HUDEP-2 (cell line): ENCODE measurements at regions not wholly inside any gene's neighbourhood (a gene's known extent, or its start where the extent isn't known, plus 50 kb on each side); places are given as distances from the start of the nearest gene placed in this dataset.

Experiments used
- DNase-seq, 76 experiments: peaks; one replicate each; lab custom pipeline; 2025; ENCODE audit not compliant: unreplicated experiment in 76 of 76; lab: John Stamatoyannopoulos, UW

GRCh38 chr5:105817416-105817815 is 1853.3 kb downstream of the EFNA5 start:
- no peak for DNase-seq

DNA sequence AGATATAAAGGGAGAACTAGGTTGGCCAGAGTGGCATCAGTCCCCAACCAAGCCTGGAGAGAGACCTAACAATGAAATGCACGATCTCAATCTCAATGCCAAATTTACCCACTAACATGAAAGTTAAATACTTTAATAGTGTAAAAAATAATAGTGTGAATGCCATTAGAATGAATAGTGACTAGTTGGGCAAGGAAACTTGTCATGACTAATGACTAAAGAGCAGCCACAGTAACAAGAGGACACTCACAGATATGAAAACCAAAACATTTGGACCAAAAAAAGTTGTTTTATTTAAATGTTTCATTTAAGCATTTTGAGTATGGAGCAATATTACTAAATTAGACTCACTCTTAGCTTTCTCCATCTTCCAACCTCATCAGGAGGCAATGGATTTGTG is 1853.8 kb downstream of the EFNA5 start:
- DNase-seq, result no peak

DNA sequence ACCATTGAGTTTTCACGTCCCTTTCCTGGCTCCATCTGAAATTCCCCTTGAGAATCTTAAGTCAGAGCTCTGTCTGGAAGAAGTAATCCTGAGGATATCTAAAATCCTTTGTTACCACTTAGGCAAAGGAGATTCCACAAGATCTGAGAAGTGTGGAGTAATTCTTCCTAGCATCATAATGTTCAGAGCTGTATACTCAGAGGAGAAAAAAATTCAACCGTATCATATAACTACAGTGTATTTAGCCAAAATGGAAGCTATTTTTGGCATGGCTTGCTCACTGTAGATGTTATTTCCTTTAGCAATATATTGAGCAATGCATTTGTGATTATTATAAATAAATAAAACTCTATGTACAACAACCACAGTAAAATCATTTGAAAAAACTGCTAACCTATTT is 1858.4 kb downstream of the EFNA5 start:
- DNase-seq, result no peak

- no peak for DNase-seq
Observed at GRCh38 chr5:105807951-105808350, 1862.8 kb downstream of the EFNA5 start.

- DNase-seq, result no peak
Observed at GRCh38 chr5:105807290-105807689, 1863.4 kb downstream of the EFNA5 start.

DNA sequence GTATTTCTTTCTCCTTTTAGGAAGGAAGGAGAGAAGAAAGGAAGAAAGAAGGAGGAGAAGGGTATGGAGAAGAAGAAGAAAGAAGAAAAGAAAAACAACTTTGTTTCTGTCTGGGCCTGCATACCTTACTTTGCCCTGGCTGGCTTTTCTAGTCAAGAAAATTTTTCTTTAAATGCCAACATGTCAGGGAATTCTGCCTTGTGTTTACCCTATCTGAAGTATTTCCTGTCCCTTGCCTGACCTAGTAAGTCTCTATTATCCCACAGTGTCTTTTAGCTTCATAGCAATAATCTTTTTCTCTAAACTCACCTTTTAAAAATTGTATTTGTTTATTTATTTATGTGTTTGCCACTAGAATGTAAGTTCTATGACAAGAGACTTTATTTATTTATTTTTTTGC is 1864.1 kb downstream of the EFNA5 start:
- no peak for DNase-seq

GRCh38 chr5:105803431-105803830 is 1867.3 kb downstream of the EFNA5 start:
- no peak for DNase-seq

DNA sequence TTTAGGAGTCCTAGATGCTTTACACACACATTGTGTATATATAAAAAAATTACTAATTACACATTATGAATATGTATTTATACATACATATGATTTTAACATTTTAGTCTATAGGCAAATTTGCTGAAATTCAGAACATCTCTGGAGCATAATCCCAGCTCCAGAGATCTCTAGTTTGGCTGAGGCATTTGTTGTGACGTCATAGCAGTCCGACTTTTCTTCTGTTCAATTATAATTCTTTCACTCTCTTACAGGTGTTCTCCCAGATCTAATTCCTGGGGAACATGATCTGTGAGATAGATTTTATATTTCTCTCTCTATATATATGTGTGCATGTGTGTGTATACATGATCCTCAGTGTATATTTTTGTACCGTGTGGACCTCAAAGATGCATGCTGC is 1876.2 kb downstream of the EFNA5 start:
- no peak for DNase-seq

- DNase-seq, result no peak
Observed at GRCh38 chr5:105789246-105789645, 1881.5 kb downstream of the EFNA5 start.

DNA sequence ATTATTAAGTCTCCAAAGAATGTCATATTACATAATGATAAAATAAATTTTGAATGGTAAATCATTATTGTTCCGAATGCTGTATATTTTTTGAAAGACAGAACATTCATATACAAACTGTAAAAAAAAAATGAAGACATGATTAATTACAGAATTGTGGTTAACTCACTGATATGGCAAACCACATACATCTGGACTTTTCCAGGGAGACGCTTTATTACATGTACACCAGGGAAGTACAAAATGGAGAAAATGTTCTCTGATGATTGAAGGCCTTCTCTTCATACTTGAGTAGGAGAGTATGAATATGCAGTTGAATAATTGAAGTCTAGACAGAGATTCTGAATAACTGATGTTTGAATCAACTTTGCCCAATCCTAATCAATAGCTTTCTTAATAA is 1886.9 kb downstream of the EFNA5 start:
- no peak for DNase-seq

- DNase-seq, result no peak
Observed at GRCh38 chr5:105782501-105782900, 1888.2 kb downstream of the EFNA5 start.

DNA sequence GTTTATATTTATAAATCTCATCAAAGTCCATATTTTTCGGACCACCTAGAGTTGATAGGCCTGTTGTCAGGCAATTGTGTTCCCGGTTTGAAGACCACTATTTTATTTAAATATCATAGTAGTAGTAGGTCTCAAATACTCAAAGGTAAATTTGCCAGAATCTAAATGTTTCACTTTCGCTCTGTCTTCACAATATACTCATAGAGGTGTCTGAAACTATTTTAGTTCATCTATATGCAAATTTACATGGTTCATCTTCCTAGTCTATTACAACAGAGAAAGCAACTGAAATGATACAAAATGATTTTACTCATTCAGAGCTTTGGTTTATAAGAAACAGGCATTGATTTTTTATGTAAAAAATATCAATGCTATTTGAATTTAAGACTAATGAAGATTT is 1897.5 kb downstream of the EFNA5 start:
- no peak for DNase-seq

DNA sequence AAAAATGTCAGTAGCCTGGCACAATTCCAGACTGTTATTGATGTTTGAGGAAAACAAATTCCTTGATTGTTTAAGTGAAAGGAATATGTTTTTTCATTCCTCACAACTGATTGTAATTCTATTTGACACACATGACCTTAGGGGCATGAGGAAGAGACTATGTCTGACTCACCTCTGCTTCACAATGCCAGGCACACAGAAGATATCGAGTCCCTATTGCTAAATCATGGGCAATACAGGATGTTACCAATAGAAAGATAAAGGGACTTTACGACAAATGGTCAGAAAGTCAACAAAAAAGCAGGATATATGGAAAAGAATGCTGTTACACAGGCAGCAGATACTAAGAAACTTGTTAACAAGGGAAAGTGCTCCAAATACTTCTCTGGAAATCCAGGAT is 1903.5 kb downstream of the EFNA5 start:
- DNase-seq, result no peak

DNA sequence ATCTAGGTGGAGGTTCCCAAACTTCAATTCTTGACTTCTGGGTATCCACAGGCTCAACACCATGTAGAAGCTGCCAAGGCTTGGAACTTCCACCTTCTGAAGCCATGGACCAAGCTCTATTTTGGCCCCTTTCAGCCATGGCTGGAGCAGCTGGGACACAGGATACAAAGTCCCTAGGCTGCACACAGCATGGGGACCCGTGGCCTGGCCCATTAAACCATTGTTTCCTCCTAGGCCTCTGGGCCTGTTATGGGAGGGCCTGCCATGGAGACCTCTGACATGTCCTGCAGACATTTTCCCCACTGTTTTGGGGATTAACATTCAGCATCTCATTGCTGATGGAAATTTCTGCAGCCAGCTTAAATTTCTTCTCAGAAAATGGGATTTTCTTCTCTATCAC is 1908.0 kb downstream of the EFNA5 start:
- no peak for DNase-seq

DNA sequence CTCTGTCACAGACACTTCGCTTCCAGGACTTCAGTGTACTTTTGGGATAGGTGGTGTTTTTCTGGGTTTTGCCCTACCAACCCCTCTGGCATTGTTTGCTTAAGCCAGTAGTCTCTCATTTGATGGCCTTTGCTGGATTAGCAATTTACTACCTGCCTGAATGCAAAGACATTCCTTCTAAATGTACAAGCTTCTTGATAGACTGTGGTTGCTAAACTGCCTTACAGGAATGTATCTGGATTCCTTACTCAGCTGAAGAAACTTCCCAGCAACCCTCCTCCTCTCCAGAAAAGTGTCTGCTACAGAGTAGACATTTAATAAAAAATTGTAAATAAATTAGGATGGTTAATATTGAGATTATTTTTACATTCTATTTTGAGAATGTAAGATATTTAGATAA is 1916.7 kb downstream of the EFNA5 start:
- no peak for DNase-seq

- no peak for DNase-seq
Observed at GRCh38 chr5:105752801-105753200, 1917.9 kb downstream of the EFNA5 start.

DNA sequence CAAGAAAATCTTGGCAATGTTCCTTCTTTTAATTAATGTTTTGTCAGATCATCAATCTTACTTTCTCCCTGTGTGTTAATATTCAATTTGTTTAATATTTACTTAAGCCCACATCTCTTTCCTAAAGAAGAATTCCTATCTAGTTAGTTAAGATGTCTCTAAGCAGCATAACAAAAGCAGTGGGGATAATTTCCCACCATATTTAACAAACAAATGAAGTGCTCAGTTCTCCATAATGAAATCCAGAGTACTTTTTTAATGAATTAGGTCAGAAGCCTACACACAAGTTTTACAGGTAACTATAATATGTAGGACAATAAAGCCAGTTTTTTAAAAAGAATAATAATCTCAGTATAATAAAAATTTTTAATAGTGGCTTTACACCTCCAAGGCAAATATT is 1918.8 kb downstream of the EFNA5 start:
- DNase-seq, result no peak

DNA sequence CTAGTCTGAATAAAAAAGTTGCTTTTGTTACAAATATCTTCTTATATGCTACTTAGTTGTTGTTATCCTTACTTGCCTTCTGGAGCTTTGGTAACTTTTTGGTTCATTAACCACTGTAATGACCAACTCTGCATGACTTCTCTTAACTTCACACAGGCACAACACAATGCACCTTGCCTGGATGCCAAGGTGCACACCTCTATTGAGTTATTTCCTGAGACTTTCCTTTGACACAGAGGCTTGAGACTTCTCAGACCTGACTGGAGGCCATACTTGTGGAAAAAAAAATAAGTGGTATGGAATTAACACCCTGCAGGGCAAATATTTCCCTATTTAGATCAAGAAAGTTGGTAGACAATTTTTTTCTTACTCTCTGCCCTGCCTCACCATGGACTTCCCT is 1925.6 kb downstream of the EFNA5 start:
- DNase-seq, result no peak

DNA sequence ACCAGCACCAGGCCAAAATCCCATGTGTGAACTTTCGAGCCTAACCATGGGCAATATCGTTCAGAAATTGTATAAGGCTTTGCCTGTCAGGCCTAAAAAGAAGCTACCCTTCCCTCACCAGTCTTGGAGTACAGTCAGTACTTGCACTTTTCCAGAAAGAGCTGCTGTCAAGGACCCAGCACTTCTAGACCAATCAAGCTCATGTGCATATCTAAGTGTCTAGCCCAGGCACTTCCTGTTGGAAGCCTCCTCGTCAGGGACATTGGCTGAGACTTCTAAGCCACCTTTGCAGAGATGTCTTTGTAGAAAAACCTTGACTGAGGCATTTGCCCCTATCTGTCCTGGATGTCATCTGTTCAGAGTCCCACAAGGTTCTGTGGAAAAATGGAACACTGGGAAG is 1930.5 kb downstream of the EFNA5 start:
- DNase-seq, result no peak

DNA sequence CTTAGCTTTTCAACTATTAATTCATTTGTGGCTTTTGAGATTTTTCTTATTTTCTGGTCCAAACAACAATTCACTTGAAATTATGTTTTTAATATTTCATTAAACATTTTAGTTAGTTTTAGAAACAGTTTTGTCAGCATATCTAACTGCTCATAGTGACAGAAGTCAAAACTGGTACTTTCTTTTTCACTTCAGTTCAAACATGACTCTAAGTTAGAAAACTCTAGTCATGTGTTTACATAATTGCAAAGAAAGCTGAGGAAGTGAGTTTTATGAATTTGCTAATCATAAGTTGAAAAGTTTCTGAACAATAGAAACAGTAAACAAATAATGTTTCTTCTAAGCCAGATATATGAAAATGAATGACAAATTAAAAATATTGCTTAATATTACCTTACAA is 1931.0 kb downstream of the EFNA5 start:
- DNase-seq, result no peak

GRCh38 chr5:105735704-105736103 is 1935.0 kb downstream of the EFNA5 start:
- no peak for DNase-seq

DNA sequence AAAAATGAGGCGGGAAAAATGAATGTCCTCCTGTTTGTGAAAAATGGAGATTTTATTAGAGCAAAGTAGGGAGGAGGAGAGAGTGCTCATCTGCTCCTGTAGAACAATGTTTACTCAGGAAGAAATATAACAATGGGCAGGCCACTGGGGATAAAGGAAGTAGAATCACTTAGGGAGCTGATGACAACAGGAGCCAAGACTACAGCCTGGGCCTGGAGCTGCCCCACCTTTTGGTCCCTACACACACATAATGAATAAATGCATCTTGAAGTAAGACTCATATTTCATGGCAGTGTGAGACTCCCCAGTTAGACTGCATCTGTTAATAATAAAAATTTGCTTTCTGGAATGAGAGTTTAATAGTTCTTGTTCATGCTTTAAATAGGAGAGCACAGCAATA is 1939.8 kb downstream of the EFNA5 start:
- DNase-seq, result no peak

GRCh38 chr5:105726093-105726492 is 1944.6 kb downstream of the EFNA5 start:
- no peak for DNase-seq

DNA sequence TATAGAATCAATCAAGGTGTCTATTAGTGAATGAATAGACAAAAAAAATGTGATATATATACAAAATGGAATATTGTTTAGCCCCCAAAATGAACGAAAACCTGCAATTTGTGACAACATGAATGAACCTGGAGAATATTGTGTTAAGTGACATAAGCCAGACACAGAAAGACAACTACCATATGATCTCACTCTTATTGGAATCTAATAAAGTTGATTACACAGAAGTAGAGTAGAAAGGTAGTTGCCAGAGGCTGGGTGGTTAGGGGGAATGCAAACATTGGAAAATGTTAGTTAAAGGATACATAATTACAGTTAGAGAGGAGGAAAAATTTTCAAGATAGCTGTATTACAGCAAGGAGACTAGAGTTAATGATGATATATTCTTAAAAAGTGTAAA is 1962.3 kb downstream of the EFNA5 start:
- no peak for DNase-seq
